IMR-90 (cell line): ENCODE measurements at regions not wholly inside any gene's neighbourhood (a gene's known extent, or its start where the extent isn't known, plus 50 kb on each side); places are given as distances from the start of the nearest gene placed in this dataset.

ENCODE experiments used
- ATAC-seq: fragments of 200-7000 bp; cut with Tn5 transposase; 2 replicates; pipeline ENCODE4 v1.9.1; 2020; ENCODE audit warnings: low read depth, mild to moderate bottlenecking, moderate library complexity
- BruUV-seq: library from RNA; stranded (reverse); fragments of 400-500 nt; replicated peaks from 2 replicates; lab custom pipeline; 2021; lab: Mats Ljungman, UMichigan
- CTCF ChIA-PET: fragments of 300-600 bp; formaldehyde crosslinking; extraction: SDS; loops from one replicate; lab custom pipeline; 2021; ENCODE audit warnings: antibody characterized with exemption; lab: Yijun Ruan, JAX
- POLR2A ChIA-PET: fragments of 300-600 bp; sonication (Branson Sonifier 250); formaldehyde crosslinking; loops from one replicate; lab custom pipeline; 2022; ENCODE audit warnings: antibody characterized with exemption; ENCODE audit not compliant: unreplicated experiment; lab: Charles Lee
- DNase-seq: peaks from one replicate; pipeline ENCODE4 v3.0.0; 2013
- H2AFZ ChIP-seq: replicated peaks from 2 replicates; pipeline ENCODE3; 2013; ENCODE audit warnings: low read length, mild to moderate bottlenecking; ENCODE audit not compliant: poor library complexity
- H2AK5ac ChIP-seq: 2 replicates; pipeline ENCODE4 v1.6.1; 2013; ENCODE audit warnings: low read depth, low read length, inconsistent platforms
- H2AK9ac ChIP-seq: replicated peaks from 2 replicates; pipeline ENCODE3; 2013; ENCODE audit warnings: mild to moderate bottlenecking, low read depth, low read length, moderate library complexity; ENCODE audit not compliant: poor library complexity
- H2BK120ac ChIP-seq: 2 replicates; pipeline ENCODE4 v1.6.1; 2013; ENCODE audit warnings: low read depth, low read length, inconsistent platforms
- H2BK15ac ChIP-seq: 3 replicates; pipeline ENCODE4 v1.6.1; 2013; ENCODE audit warnings: low read depth, low read length, inconsistent platforms
- H2BK20ac ChIP-seq: 2 replicates; pipeline ENCODE4 v1.6.1; 2013; ENCODE audit warnings: low read depth, mild to moderate bottlenecking, inconsistent platforms, low read length, moderate library complexity
- H2BK5ac ChIP-seq: 2 replicates; pipeline ENCODE4 v1.6.1; 2013; ENCODE audit warnings: mild to moderate bottlenecking, low read depth, low read length, inconsistent platforms; ENCODE audit not compliant: poor library complexity, severe bottlenecking
- H3K14ac ChIP-seq: replicated peaks from 2 replicates; pipeline ENCODE4 v1.6.1; 2013; ENCODE audit warnings: low read depth, low read length, inconsistent platforms
- H3K18ac ChIP-seq: 2 replicates; pipeline ENCODE4 v1.6.1; 2013; ENCODE audit warnings: low read depth, low read length, control low read depth
- H3K23ac ChIP-seq: 2 replicates; pipeline ENCODE4 v1.6.1; 2013; ENCODE audit warnings: low read depth, low read length, inconsistent platforms
- H3K27ac ChIP-seq: 2 replicates; pipeline ENCODE4 v1.5.1; 2013; ENCODE audit warnings: mild to moderate bottlenecking, control low read depth, low read length; ENCODE audit not compliant: insufficient read depth
- H3K27me3 ChIP-seq: 2 replicates; pipeline ENCODE4 v1.6.1; 2013; ENCODE audit warnings: low read length; ENCODE audit not compliant: control insufficient read depth, insufficient read depth
- H3K36me3 ChIP-seq: 2 replicates; pipeline ENCODE4 v1.6.1; 2013; ENCODE audit warnings: low read length, mixed read lengths; ENCODE audit not compliant: control insufficient read depth, insufficient read depth
- H3K4ac ChIP-seq: 2 replicates; pipeline ENCODE4 v1.6.1; 2013; ENCODE audit warnings: low read depth, low read length, inconsistent platforms
- H3K4me1 ChIP-seq: 2 replicates; pipeline ENCODE4 v1.6.1; 2013; ENCODE audit warnings: low read length, mixed read lengths; ENCODE audit not compliant: control insufficient read depth, insufficient read depth
- H3K4me2 ChIP-seq: 2 replicates; pipeline ENCODE4 v1.6.1; 2013; ENCODE audit warnings: low read depth, mild to moderate bottlenecking, control low read depth, low read length, moderate library complexity
- H3K4me3 ChIP-seq: 2 replicates; pipeline ENCODE4 v1.5.1; 2013; ENCODE audit warnings: low read depth, mild to moderate bottlenecking, control low read depth, low read length, moderate library complexity; ENCODE audit not compliant: insufficient read depth
- H3K56ac ChIP-seq: 2 replicates; pipeline ENCODE4 v1.6.1; 2013; ENCODE audit warnings: low read length, inconsistent platforms; ENCODE audit not compliant: insufficient read depth; ENCODE audit errors: extremely low read depth
- H3K79me1 ChIP-seq, 2 experiments: 2 replicates each; pipeline ENCODE4 v1.6.1; 2013; ENCODE audit warnings: low read length in 2 of 2, inconsistent platforms in 1 of 2, low read depth in 1 of 2
- H3K9ac ChIP-seq: 2 replicates; pipeline ENCODE4 v1.6.1; 2013; ENCODE audit warnings: low read depth, low read length, control low read depth
- H3K9me1 ChIP-seq: 2 replicates; pipeline ENCODE4 v1.6.1; 2013; ENCODE audit warnings: low read length, inconsistent platforms; ENCODE audit not compliant: insufficient read depth
- H3K9me3 ChIP-seq: 2 replicates; pipeline ENCODE4 v1.6.1; 2013; ENCODE audit warnings: low read length; ENCODE audit not compliant: control insufficient read depth, insufficient read depth
- H4K20me1 ChIP-seq: 2 replicates; pipeline ENCODE4 v1.6.1; 2013; ENCODE audit warnings: low read length, inconsistent platforms; ENCODE audit not compliant: insufficient read depth
- H4K5ac ChIP-seq: 2 replicates; pipeline ENCODE4 v1.6.1; 2013; ENCODE audit warnings: mild to moderate bottlenecking, low read depth, low read length, control low read depth
- H4K8ac ChIP-seq, 2 experiments: 2 replicates each; pipeline ENCODE4 v1.6.1; 2013; ENCODE audit warnings: low read depth in 2 of 2, low read length in 2 of 2, control low read depth in 1 of 2, inconsistent platforms in 1 of 2
- H4K91ac ChIP-seq: 2 replicates; pipeline ENCODE4 v1.6.1; 2013; ENCODE audit warnings: low read depth, low read length, inconsistent platforms; ENCODE audit not compliant: insufficient read depth
- BHLHE40 ChIP-seq: fragments of 150-350 bp; IDR thresholded peaks from 2 replicates; pipeline ENCODE4 v1.6.1; 2016; ENCODE audit warnings: mild to moderate bottlenecking, low read depth, low read length
- CEBPB ChIP-seq: IDR thresholded peaks from 2 replicates; pipeline ENCODE4 v1.6.1; 2012; ENCODE audit warnings: low read depth, low read length, improper control_type of control experiment
- CHD1 ChIP-seq: IDR thresholded peaks from 2 replicates; pipeline ENCODE4 v1.6.1; 2012; ENCODE audit warnings: low read depth, low read length, improper control_type of control experiment
- ELK1 ChIP-seq: fragments of 150-350 bp; IDR thresholded peaks from 2 replicates; pipeline ENCODE4 v1.6.1; 2016; ENCODE audit warnings: low read depth, mild to moderate bottlenecking, low read length, moderate library complexity, borderline replicate concordance
- FOS ChIP-seq: fragments of 150-350 bp; IDR thresholded peaks from 2 replicates; pipeline ENCODE4 v1.6.1; 2016; ENCODE audit warnings: low read depth, low read length
- MAFK ChIP-seq: IDR thresholded peaks from 2 replicates; pipeline ENCODE4 v1.6.1; 2012; ENCODE audit warnings: low read depth, low read length, improper control_type of control experiment
- MAZ ChIP-seq: IDR thresholded peaks from 2 replicates; pipeline ENCODE4 v1.6.1; 2012; ENCODE audit warnings: low read depth, mild to moderate bottlenecking, low read length, improper control_type of control experiment, moderate library complexity, borderline replicate concordance
- NFE2L2 ChIP-seq: fragments of 150-350 bp; IDR thresholded peaks from 2 replicates; pipeline ENCODE4 v1.6.1; 2016; ENCODE audit warnings: low read depth, mild to moderate bottlenecking, low read length
- POLR2A ChIP-seq: IDR thresholded peaks from 2 replicates; pipeline ENCODE4 v1.6.1; 2012; ENCODE audit warnings: mild to moderate bottlenecking, low read depth, low read length
- RAD21 ChIP-seq: IDR thresholded peaks from 2 replicates; pipeline ENCODE4 v1.6.1; 2012; ENCODE audit warnings: low read length, improper control_type of control experiment
- RCOR1 ChIP-seq: IDR thresholded peaks from 2 replicates; pipeline ENCODE4 v1.6.1; 2012; ENCODE audit warnings: mild to moderate bottlenecking, low read length, improper control_type of control experiment; ENCODE audit not compliant: insufficient replicate concordance
- RFX5 ChIP-seq: IDR thresholded peaks from 2 replicates; pipeline ENCODE4 v1.8.0; 2012; ENCODE audit warnings: low read depth, mild to moderate bottlenecking, low read length, moderate library complexity
- SMC3 ChIP-seq: fragments of 150-350 bp; IDR thresholded peaks from 2 replicates; pipeline ENCODE4 v1.6.1; 2016; ENCODE audit warnings: low read depth, mild to moderate bottlenecking, antibody characterized with exemption, low read length, moderate library complexity
- USF2 ChIP-seq: fragments of 150-350 bp; IDR thresholded peaks from 2 replicates; pipeline ENCODE4 v1.6.1; 2017; ENCODE audit warnings: mild to moderate bottlenecking, antibody characterized with exemption, low read length, low read depth
- WGBS, 2 experiments: methylation state at CpG; one replicate each; pipeline versions ENCODE4 v1.1.5 to v1.1.7; 2013; ENCODE audit warnings: missing lambda C conversion rate in 2 of 2; ENCODE audit not compliant: insufficient read length in 1 of 2; ENCODE audit errors: extremely low coverage in 2 of 2; 5-methylcytosine and 5-hydroxymethylcytosine counted together
- dilution Hi-C: fragments of 300-500 bp; cut with HindIII; formaldehyde crosslinking; loops from one replicate; pipeline ENCODE4 v1.14.3; 2018; ENCODE audit warnings: low sequenced_read_pairs; ENCODE audit not compliant: unreplicated experiment
- in situ Hi-C: fragments of 300-500 bp; cut with MboI; formaldehyde crosslinking; loops from 3 replicates; pipeline ENCODE4 v1.14.3; 2019; ENCODE audit warnings: low sequenced_read_pairs, inconsistent platforms, mixed read lengths
- intact Hi-C: fragments of 100-400 bp; cut with micrococcal nuclease; formaldehyde crosslinking; loops from 2 replicates; pipeline ENCODE4 v1.10.0; 2022

GRCh38 chrX:109218761-109219160 lies 263.1 kb downstream of the GUCY2F start:
- H3K56ac ChIP-seq: no peak overlapping the region
- POLR2A ChIA-PET: no interaction called here
- in situ Hi-C loops (no loop called here), intact Hi-C loops (no loop called here), dilution Hi-C loops (no loop called here)
- H2BK15ac ChIP-seq: no peak overlapping the region
- no peak overlapping the region for H4K5ac ChIP-seq
- H3K23ac ChIP-seq: no peak overlapping the region
- no peak overlapping the region for H2AK5ac ChIP-seq
- H3K79me1 ChIP-seq: no peaks in the 10 kb centered on the region
- ATAC-seq: no peak
- no peaks in the 10 kb centered on the region for H3K9me1 ChIP-seq
- CTCF ChIA-PET: no interaction called here
- no peak overlapping the region for H3K18ac ChIP-seq
- no peak for DNase-seq
- no peak overlapping the region for H2BK120ac ChIP-seq
- no peak overlapping the region for H3K4me3 ChIP-seq
- no peak overlapping the region for H4K8ac ChIP-seq
- no peaks in the 10 kb centered on the region for H3K27me3 ChIP-seq
- H3K9me3 ChIP-seq: no peaks in the 10 kb centered on the region
- no peak overlapping the region for H3K14ac ChIP-seq
- H2BK5ac ChIP-seq: no peak overlapping the region
- H4K91ac ChIP-seq: no peak overlapping the region
- BruUV-seq: no TSS peak
- H3K27ac ChIP-seq: no peak overlapping the region
- WGBS, 2 experiments: no CpG with 5 or more reads among the region's 1 CpG
- TF ChIP-seq ELK1: no peak
- no peak for TF ChIP-seq NFE2L2
- no peak for TF ChIP-seq SMC3
- no peak for TF ChIP-seq POLR2A
- no peak for TF ChIP-seq RAD21
- no peak for TF ChIP-seq RCOR1
- TF ChIP-seq MAZ: no peak
- no peak for TF ChIP-seq USF2
- no peak for TF ChIP-seq FOS
- TF ChIP-seq BHLHE40: no peak
- no peak for TF ChIP-seq RFX5
- TF ChIP-seq CHD1: no peak
- no peak for TF ChIP-seq CEBPB
- no peak for TF ChIP-seq MAFK
- no peak overlapping the region for H2BK20ac ChIP-seq
- H4K20me1 ChIP-seq: no peaks in the 10 kb centered on the region
- no peaks in the 10 kb centered on the region for H3K4me1 ChIP-seq
- no peak overlapping the region for H3K4me2 ChIP-seq
- H3K4ac ChIP-seq: no peak overlapping the region
- no peak overlapping the region for H2AK9ac ChIP-seq
- no peaks in the 10 kb centered on the region for H3K36me3 ChIP-seq
- H3K9ac ChIP-seq: no peak overlapping the region
- H2AFZ ChIP-seq: no peak overlapping the region
